HL-60 (cell line): ENCODE measurements at regions not wholly inside any gene's neighbourhood (a gene's known extent, or its start where the extent isn't known, plus 50 kb on each side); places are given as distances from the start of the nearest gene placed in this dataset.

Source experiments
- CTCF ChIP-seq: IDR thresholded peaks from one replicate; pipeline ENCODE4 v1.5.1; 2011; ENCODE audit warnings: low read length, control low read depth, inconsistent platforms; ENCODE audit not compliant: insufficient read depth
- POLR2AphosphoS5 ChIP-seq: IDR thresholded peaks from 2 replicates; pipeline ENCODE4 v1.6.1; 2012; ENCODE audit warnings: low read depth

- TF ChIP-seq POLR2AphosphoS5 (no peak), CTCF (no peak)
These were observed 105.9 kb downstream of the SOX11 start for GRCh38 chr2:5798084-5798483.
